ENCODE measurements at regions not wholly inside any gene's neighbourhood (a gene's known extent, or its start where the extent isn't known, plus 50 kb on each side); places are given as distances from the start of the nearest gene placed in this dataset.

GRCh38 chr2:137741784-137742362 lies 222.4 kb upstream of the HNMT start (continued):
- TF ChIP-seq RAD51 (IDR thresholded peaks at IDR 0.05) (no peak), DPF2 (IDR thresholded peaks at IDR 0.05) (no peak), CHD4 (IDR thresholded peaks at IDR 0.05) (no peak), ZNF384 (IDR thresholded peaks at IDR 0.05; ENCODE audit: borderline replicate concordance, low read depth, low read length) (no peak)

DNA sequence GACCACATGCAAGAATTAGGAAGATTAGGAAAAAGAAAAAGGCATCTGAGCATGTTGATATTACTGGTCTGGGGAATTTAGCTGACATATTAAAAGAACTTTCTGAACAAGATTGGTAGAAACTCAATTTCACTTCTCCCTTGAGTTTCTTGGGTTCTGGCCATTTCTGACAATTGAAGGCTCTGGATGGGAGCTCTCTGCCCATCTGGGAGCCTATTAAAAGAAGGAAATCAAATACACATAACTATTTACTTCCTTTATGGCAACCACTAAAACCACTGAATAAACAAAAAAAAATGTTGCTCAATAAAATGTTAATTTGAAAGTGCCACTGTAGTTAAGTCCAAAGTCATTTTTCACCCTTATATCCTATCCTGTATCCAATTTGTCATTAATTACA lies 216.8 kb upstream of the HNMT start:
- in situ Hi-C loops (cut with MboI) (no loop called here), intact Hi-C loops (cut with micrococcal nuclease; ENCODE audit: unreplicated experiment) (no loop called here)
- no peaks in the 10 kb centered on the region for H3K27me3 ChIP-seq (replicated peaks in 1 of 2; ENCODE audit: control insufficient read depth in 2 of 2, insufficient read depth in 2 of 2, low read length in 1 of 2)
- ChIA-PET CTCF (no interaction called here), RAD21 (ENCODE audit: unreplicated experiment) (no interaction called here), POLR2A (no interaction called here), SMC1A (ENCODE audit: uncharacterized antibody, unreplicated experiment) (interaction anchor here (0.6 to 0.9 kb wide), 2 partner anchors 11 to 573 kb away, joined by 3 to 4 read pairs; no protein-coding TSS in a partner anchor)
- no peaks in the 10 kb centered on the region for H3K4me1 ChIP-seq (ENCODE audit: control insufficient read depth, insufficient read depth, low read length)
- no peak overlapping the region for H3K4me3 ChIP-seq
- no peaks in the 10 kb centered on the region for H3K9me3 ChIP-seq (replicated peaks; ENCODE audit: control insufficient read depth, insufficient read depth, low read length)
- no peaks in the 10 kb centered on the region for H4K20me1 ChIP-seq (ENCODE audit: control insufficient read depth, insufficient read depth)
- no peak overlapping the region for H3K9ac ChIP-seq (ENCODE audit: control insufficient read depth, insufficient read depth, low read length)
- no peak overlapping the region for H2AFZ ChIP-seq (ENCODE audit: control insufficient read depth, low read depth, low read length)
- DNase-seq (ENCODE audit: low read depth, low spot score) (no peak), FAIRE-seq (no peak), ATAC-seq (no peak)
- H3K36me3 ChIP-seq (ENCODE audit: control insufficient read depth in 2 of 2, insufficient read depth in 2 of 2, low read length in 1 of 2), result no peaks in the 10 kb centered on the region
- H3K79me2 ChIP-seq (ENCODE audit: control insufficient read depth, insufficient read depth, low read length), result no peaks in the 10 kb centered on the region
- H3K4me2 ChIP-seq (ENCODE audit: control insufficient read depth, insufficient read depth), result no peak overlapping the region
- no peak overlapping the region for H3K27ac ChIP-seq (ENCODE audit: control insufficient read depth, insufficient read depth)
- BruUV-seq (replicated peaks), result no TSS peak
- TF ChIP-seq, protein P1, sequence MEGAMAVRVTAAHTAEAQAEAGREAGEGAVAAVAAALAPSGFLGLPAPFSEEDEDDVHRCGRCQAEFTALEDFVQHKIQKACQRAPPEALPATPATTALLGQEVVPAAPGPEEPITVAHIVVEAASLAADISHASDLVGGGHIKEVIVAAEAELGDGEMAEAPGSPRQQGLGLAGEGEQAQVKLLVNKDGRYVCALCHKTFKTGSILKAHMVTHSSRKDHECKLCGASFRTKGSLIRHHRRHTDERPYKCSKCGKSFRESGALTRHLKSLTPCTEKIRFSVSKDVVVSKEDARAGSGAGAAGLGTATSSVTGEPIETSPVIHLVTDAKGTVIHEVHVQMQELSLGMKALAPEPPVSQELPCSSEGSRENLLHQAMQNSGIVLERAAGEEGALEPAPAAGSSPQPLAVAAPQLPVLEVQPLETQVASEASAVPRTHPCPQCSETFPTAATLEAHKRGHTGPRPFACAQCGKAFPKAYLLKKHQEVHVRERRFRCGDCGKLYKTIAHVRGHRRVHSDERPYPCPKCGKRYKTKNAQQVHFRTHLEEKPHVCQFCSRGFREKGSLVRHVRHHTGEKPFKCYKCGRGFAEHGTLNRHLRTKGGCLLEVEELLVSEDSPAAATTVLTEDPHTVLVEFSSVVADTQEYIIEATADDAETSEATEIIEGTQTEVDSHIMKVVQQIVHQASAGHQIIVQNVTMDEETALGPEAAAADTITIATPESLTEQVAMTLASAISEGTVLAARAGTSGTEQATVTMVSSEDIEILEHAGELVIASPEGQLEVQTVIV (IDR thresholded peaks at IDR 0.05; ENCODE audit: borderline replicate concordance, partially characterized antibody), result no peak
- TF ChIP-seq, protein P2, sequence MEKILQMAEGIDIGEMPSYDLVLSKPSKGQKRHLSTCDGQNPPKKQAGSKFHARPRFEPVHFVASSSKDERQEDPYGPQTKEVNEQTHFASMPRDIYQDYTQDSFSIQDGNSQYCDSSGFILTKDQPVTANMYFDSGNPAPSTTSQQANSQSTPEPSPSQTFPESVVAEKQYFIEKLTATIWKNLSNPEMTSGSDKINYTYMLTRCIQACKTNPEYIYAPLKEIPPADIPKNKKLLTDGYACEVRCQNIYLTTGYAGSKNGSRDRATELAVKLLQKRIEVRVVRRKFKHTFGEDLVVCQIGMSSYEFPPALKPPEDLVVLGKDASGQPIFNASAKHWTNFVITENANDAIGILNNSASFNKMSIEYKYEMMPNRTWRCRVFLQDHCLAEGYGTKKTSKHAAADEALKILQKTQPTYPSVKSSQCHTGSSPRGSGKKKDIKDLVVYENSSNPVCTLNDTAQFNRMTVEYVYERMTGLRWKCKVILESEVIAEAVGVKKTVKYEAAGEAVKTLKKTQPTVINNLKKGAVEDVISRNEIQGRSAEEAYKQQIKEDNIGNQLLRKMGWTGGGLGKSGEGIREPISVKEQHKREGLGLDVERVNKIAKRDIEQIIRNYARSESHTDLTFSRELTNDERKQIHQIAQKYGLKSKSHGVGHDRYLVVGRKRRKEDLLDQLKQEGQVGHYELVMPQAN (conservative IDR thresholded peaks at IDR 0.05), result no peak
- TF ChIP-seq NRF1 (conservative IDR thresholded peaks at IDR 0.05; ENCODE audit: low read depth, low read length) (no peak), PAX5 (IDR thresholded peaks at IDR 0.05; ENCODE audit: borderline replicate concordance, low read depth, low read length) (no peak), MEF2B (IDR thresholded peaks at IDR 0.05; ENCODE audit: partially characterized antibody, poor library complexity, severe bottlenecking) (no peak), EP300 (IDR thresholded peaks at IDR 0.05; ENCODE audit: borderline replicate concordance in 1 of 2, control insufficient read depth in 1 of 2, low read depth in 2 of 2, low read length in 2 of 2) (no peak), MYC (IDR thresholded peaks at IDR 0.05; ENCODE audit: insufficient read depth, insufficient read length, insufficient replicate concordance, low read length, severe bottlenecking) (no peak), ETV6 (conservative IDR thresholded peaks at IDR 0.05 in 1 of 2, IDR thresholded peaks at IDR 0.05 in 1 of 2; ENCODE audit: borderline replicate concordance in 1 of 2, low read depth in 1 of 2) (no peak), SIN3A (IDR thresholded peaks at IDR 0.05; ENCODE audit: low read depth, low read length) (no peak), CHD4 (IDR thresholded peaks at IDR 0.05) (no peak), JUNB (IDR thresholded peaks at IDR 0.05) (no peak), SP1 (IDR thresholded peaks at IDR 0.05; ENCODE audit: low read depth, low read length) (no peak), RFX5 (IDR thresholded peaks at IDR 0.05; ENCODE audit: low read depth, low read length) (no peak), KAT2A (conservative IDR thresholded peaks at IDR 0.05; ENCODE audit: control insufficient read depth, low read depth, low read length) (no peak), YY1 (IDR thresholded peaks at IDR 0.05; ENCODE audit: low read depth, low read length) (no peak)
- TF ChIP-seq, protein P3, sequence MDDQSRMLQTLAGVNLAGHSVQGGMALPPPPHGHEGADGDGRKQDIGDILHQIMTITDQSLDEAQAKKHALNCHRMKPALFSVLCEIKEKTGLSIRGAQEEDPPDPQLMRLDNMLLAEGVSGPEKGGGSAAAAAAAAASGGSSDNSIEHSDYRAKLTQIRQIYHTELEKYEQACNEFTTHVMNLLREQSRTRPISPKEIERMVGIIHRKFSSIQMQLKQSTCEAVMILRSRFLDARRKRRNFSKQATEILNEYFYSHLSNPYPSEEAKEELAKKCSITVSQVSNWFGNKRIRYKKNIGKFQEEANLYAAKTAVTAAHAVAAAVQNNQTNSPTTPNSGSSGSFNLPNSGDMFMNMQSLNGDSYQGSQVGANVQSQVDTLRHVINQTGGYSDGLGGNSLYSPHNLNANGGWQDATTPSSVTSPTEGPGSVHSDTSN (IDR thresholded peaks at IDR 0.05; ENCODE audit: insufficient replicate concordance, low read depth, low read length), result no peak
